RWPE2 (cell line): ENCODE measurements at regions not wholly inside any gene's neighbourhood (a gene's known extent, or its start where the extent isn't known, plus 50 kb on each side); places are given as distances from the start of the nearest gene placed in this dataset.

ENCODE experiments used
- ATAC-seq: fragments of 200-7000 bp; cut with Tn5 transposase; 3 replicates; pipeline ENCODE4 v1.9.1; 2021; ENCODE audit warnings: low read depth
- DNase-seq: peaks from one replicate; pipeline ENCODE4 v3.0.0-alpha.2; 2020; ENCODE audit warnings: low spot score
- H3K27ac ChIP-seq: fragments of 450-650 bp; 2 replicates; pipeline ENCODE4 v1.5.1; 2017; ENCODE audit warnings: mild to moderate bottlenecking; ENCODE audit not compliant: poor library complexity, severe bottlenecking
- H3K27me3 ChIP-seq: fragments of 250-450 bp; sonication (Bioruptor Pico); 2 replicates; pipeline ENCODE4 v1.5.1; 2021; ENCODE audit warnings: mild to moderate bottlenecking, moderate library complexity; ENCODE audit not compliant: insufficient read depth, poor library complexity, severe bottlenecking
- H3K36me3 ChIP-seq: fragments of 250-450 bp; sonication (Bioruptor Pico); 2 replicates; pipeline ENCODE4 v1.5.1; 2020; ENCODE audit warnings: low read depth, mild to moderate bottlenecking, moderate library complexity
- H3K4me1 ChIP-seq: fragments of 250-450 bp; sonication (Bioruptor Pico); 2 replicates; pipeline ENCODE4 v1.5.1; 2021; ENCODE audit warnings: mild to moderate bottlenecking, moderate library complexity; ENCODE audit not compliant: insufficient read depth, poor library complexity, severe bottlenecking
- H3K4me3 ChIP-seq: fragments of 250-450 bp; sonication (Bioruptor Pico); 2 replicates; pipeline ENCODE4 v1.5.1; 2021; ENCODE audit warnings: mild to moderate bottlenecking, moderate library complexity; ENCODE audit not compliant: severe bottlenecking
- H3K9me3 ChIP-seq: fragments of 250-450 bp; sonication (Bioruptor Pico); 2 replicates; pipeline ENCODE4 v1.5.1; 2021; ENCODE audit warnings: mild to moderate bottlenecking, moderate library complexity; ENCODE audit not compliant: severe bottlenecking
- CTCF ChIP-seq: fragments of 450-650 bp; IDR thresholded peaks from one replicate; pipeline ENCODE4 v1.5.1; 2017; ENCODE audit warnings: mild to moderate bottlenecking, moderate library complexity; ENCODE audit not compliant: poor library complexity, severe bottlenecking

- Histone ChIP-seq H3K4me3 (no peak overlapping the region), H3K9me3 (no peaks in the 10 kb centered on the region), H3K36me3 (no peaks in the 10 kb centered on the region), H3K4me1 (no peaks in the 10 kb centered on the region), H3K27ac (no peak overlapping the region), H3K27me3 (no peaks in the 10 kb centered on the region)
- ATAC-seq (no peak), DNase-seq (no peak)
- TF ChIP-seq CTCF, result no peak
Observed at GRCh38 chr11:92738276-92738675, 231.2 kb upstream of the MTNR1B start.

GRCh38 chr11:92739041-92739440 lies 230.4 kb upstream of the MTNR1B start:
- no peaks in the 10 kb centered on the region for H3K27me3 ChIP-seq
- no peaks in the 10 kb centered on the region for H3K9me3 ChIP-seq

GRCh38 chr11:92739491-92739890 lies 230.0 kb upstream of the MTNR1B start:
- DNase-seq, result no peak
- Histone ChIP-seq H3K9me3 (no peaks in the 10 kb centered on the region), H3K27ac (no peak overlapping the region), H3K4me3 (no peak overlapping the region), H3K27me3 (no peaks in the 10 kb centered on the region), H3K36me3 (no peaks in the 10 kb centered on the region), H3K4me1 (no peaks in the 10 kb centered on the region)
- ATAC-seq, result no peak
- TF ChIP-seq CTCF, result no peak

More at GRCh38 chr11:92739041-92739440, 230.4 kb upstream of the MTNR1B start:
- H3K4me3 ChIP-seq, result no peak overlapping the region
- TF ChIP-seq CTCF, result no peak
- H3K27ac ChIP-seq, result no peak overlapping the region
- no peaks in the 10 kb centered on the region for H3K4me1 ChIP-seq
- DNase-seq (no peak), ATAC-seq (no peak)
- H3K36me3 ChIP-seq, result no peaks in the 10 kb centered on the region

- Histone ChIP-seq H3K4me3 (no peak overlapping the region), H3K4me1 (no peaks in the 10 kb centered on the region), H3K9me3 (no peaks in the 10 kb centered on the region), H3K27ac (no peak overlapping the region), H3K27me3 (no peaks in the 10 kb centered on the region), H3K36me3 (no peaks in the 10 kb centered on the region)
- DNase-seq (no peak), ATAC-seq (no peak)
- TF ChIP-seq CTCF, result no peak
Observed at GRCh38 chr11:92740276-92740675, 229.2 kb upstream of the MTNR1B start.

GRCh38 chr11:92744929-92745585 lies 224.4 kb upstream of the MTNR1B start:
- TF ChIP-seq CTCF, result no peak

More at GRCh38 chr11:92744929-92745585, 224.4 kb upstream of the MTNR1B start:
- H3K4me1 ChIP-seq, result no peaks in the 10 kb centered on the region
- H3K4me3 ChIP-seq, result no peak overlapping the region
- H3K36me3 ChIP-seq, result no peaks in the 10 kb centered on the region
- no peak for ATAC-seq
- no peaks in the 10 kb centered on the region for H3K27me3 ChIP-seq
- H3K9me3 ChIP-seq, result no peaks in the 10 kb centered on the region
- H3K27ac ChIP-seq, result no peak overlapping the region
- no peak for DNase-seq
